ENCODE measurements at regions not wholly inside any gene's neighbourhood (a gene's known extent, or its start where the extent isn't known, plus 50 kb on each side); places are given as distances from the start of the nearest gene placed in this dataset.

GRCh38 chr5:58149746-58150145, 310.1 kb downstream of the PLK2 start:
- no peak for TF ChIP-seq CTCF (IDR thresholded peaks at IDR 0.05; ENCODE audit: low read depth, low read length)
- no peaks in the 10 kb centered on the region for H3K9me3 ChIP-seq (ENCODE audit: control insufficient read depth, insufficient read depth, low read length)
- POLR2A ChIA-PET = no interaction called here
- no peak overlapping the region for H3K4me3 ChIP-seq (ENCODE audit: low read depth, low read length)
- DNase-seq (ENCODE audit: low read depth, low spot score) = no peak
- CTCF ChIA-PET = no interaction called here
- no peak overlapping the region for H3K27ac ChIP-seq (ENCODE audit: low read depth, low read length)
- H3K27me3 ChIP-seq (ENCODE audit: control insufficient read depth, insufficient read depth, low read length) = no peaks in the 10 kb centered on the region

GRCh38 chr5:58149345-58149744, 310.5 kb downstream of the PLK2 start:
- ChIA-PET CTCF (no interaction called here), POLR2A (no interaction called here)
- DNase-seq (ENCODE audit: low read depth, low spot score) = no peak
- no peak overlapping the region for H3K27ac ChIP-seq (ENCODE audit: low read depth, low read length)
- H3K4me3 ChIP-seq (ENCODE audit: low read depth, low read length) = no peak overlapping the region
- H3K9me3 ChIP-seq (ENCODE audit: control insufficient read depth, insufficient read depth, low read length) = no peaks in the 10 kb centered on the region
- TF ChIP-seq CTCF (IDR thresholded peaks at IDR 0.05; ENCODE audit: low read depth, low read length) = no peak
- H3K27me3 ChIP-seq (ENCODE audit: control insufficient read depth, insufficient read depth, low read length) = no peaks in the 10 kb centered on the region

- Histone ChIP-seq H3K27ac (ENCODE audit: low read depth, low read length) (no peak overlapping the region), H3K9me3 (ENCODE audit: control insufficient read depth, insufficient read depth, low read length) (no peaks in the 10 kb centered on the region), H3K27me3 (ENCODE audit: control insufficient read depth, insufficient read depth, low read length) (no peaks in the 10 kb centered on the region), H3K4me3 (ENCODE audit: low read depth, low read length) (no peak overlapping the region)
- no peak for DNase-seq (ENCODE audit: low read depth, low spot score)
- ChIA-PET CTCF (no interaction called here), POLR2A (no interaction called here)
- no peak for TF ChIP-seq CTCF (IDR thresholded peaks at IDR 0.05; ENCODE audit: low read depth, low read length)
Measured at GRCh38 chr5:58148254-58148775, 311.6 kb downstream of the PLK2 start.

- Histone ChIP-seq H3K4me3 (ENCODE audit: low read depth, low read length) (no peak overlapping the region), H3K27ac (ENCODE audit: low read depth, low read length) (no peak overlapping the region), H3K9me3 (ENCODE audit: control insufficient read depth, insufficient read depth, low read length) (no peaks in the 10 kb centered on the region), H3K27me3 (ENCODE audit: control insufficient read depth, insufficient read depth, low read length) (no peaks in the 10 kb centered on the region)
- no peak for DNase-seq (ENCODE audit: low read depth, low spot score)
- CTCF ChIA-PET = no interaction called here
- TF ChIP-seq CTCF (IDR thresholded peaks at IDR 0.05; ENCODE audit: low read depth, low read length) = no peak
- POLR2A ChIA-PET = no interaction called here
Measured at GRCh38 chr5:58145397-58145934, 314.4 kb downstream of the PLK2 start.

- Histone ChIP-seq H3K4me3 (ENCODE audit: low read depth, low read length) (no peak overlapping the region), H3K27me3 (ENCODE audit: control insufficient read depth, insufficient read depth, low read length) (no peaks in the 10 kb centered on the region), H3K9me3 (ENCODE audit: control insufficient read depth, insufficient read depth, low read length) (no peaks in the 10 kb centered on the region), H3K27ac (ENCODE audit: low read depth, low read length) (no peak overlapping the region)
- CTCF ChIA-PET = interaction anchor here (0.7 kb wide), 1 partner anchor 96 kb away, joined by 3 read pairs; no protein-coding TSS in a partner anchor
- POLR2A ChIA-PET = no interaction called here
- no peak for TF ChIP-seq CTCF (IDR thresholded peaks at IDR 0.05; ENCODE audit: low read depth, low read length)
- DNase-seq (ENCODE audit: low read depth, low spot score) = no peak
Measured at GRCh38 chr5:58143727-58144126, 316.2 kb downstream of the PLK2 start.
